Right cardiac atrium (tissue), 5 donors: ENCODE measurements at regions not wholly inside any gene's neighbourhood (a gene's known extent, or its start where the extent isn't known, plus 50 kb on each side); places are given as distances from the start of the nearest gene placed in this dataset.

Experiments used
- ATAC-seq, 2 donors: fragments of 200-7000 bp; cut with Tn5 transposase; one replicate each; pipeline versions ENCODE4 v1.8.0 to v1.9.1; 2020; ENCODE audit warnings: moderate library complexity in 2 of 2, mild to moderate bottlenecking in 1 of 2
- DNase-seq, 3 donors: peaks; one replicate each; pipeline ENCODE4 v3.0.0-alpha.2; 2020
- H3K27ac ChIP-seq: one replicate; pipeline ENCODE4 v1.5.1; 2013; ENCODE audit warnings: mild to moderate bottlenecking, low read length, control low read depth, moderate library complexity
- H3K27me3 ChIP-seq: one replicate; pipeline ENCODE4 v1.6.1; 2013; ENCODE audit not compliant: control insufficient read depth, insufficient read depth
- H3K4me1 ChIP-seq: one replicate; pipeline ENCODE4 v1.6.1; 2013; ENCODE audit warnings: low read length; ENCODE audit not compliant: control insufficient read depth, insufficient read depth
- H3K4me3 ChIP-seq: one replicate; pipeline ENCODE4 v1.5.1; 2013; ENCODE audit warnings: low read length, control low read depth
- H3K9me3 ChIP-seq: one replicate; pipeline ENCODE4 v1.6.1; 2013; ENCODE audit warnings: low read length; ENCODE audit not compliant: control insufficient read depth
- WGBS: extraction: QIAGEN DNeasy Blood & Tissue Kit; methylation state at CpG from one replicate; pipeline ENCODE4 v1.1.7; 2013; 5-methylcytosine and 5-hydroxymethylcytosine counted together
- intact Hi-C, 4 donors: fragments of 100-400 bp; cut with DNase I; formaldehyde crosslinking; loops; one replicate each; pipeline versions ENCODE4 v1.11.0 to v1.14.0; 2022 to 2023
- donor health status: healthy with polysubstance abuse.
- donor health status: DM: no; HTN: yes; CAD: no.
- donor health status: DM: no; HTN: no; CAD: no.
- donor health status: DM: no; HTN: yes; CAD: no; lungs with severe emphysema.
- donor health status: DM: yes; HTN: yes; CAD: no.

DNA sequence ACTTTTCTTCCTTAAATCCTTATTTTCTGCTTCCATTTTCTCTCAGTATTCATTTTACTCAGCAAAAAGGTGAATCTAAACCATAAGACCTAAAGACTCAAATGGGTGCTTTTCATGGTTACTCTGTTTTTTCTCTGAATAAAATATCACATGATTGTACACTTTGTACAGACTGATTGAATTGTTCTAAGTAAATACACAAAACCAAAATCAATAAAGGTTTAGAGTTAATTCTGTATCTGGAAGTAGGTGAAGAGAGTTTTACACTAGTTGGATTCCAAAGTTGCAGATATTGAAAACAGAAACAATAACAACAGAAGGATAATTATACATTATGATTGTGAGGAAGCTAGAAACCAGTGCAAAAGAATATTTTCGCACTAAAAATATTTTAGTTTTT is 546.2 kb downstream of the TUSC7 start:
- intact Hi-C loops, result no loop called here
- Histone ChIP-seq H3K4me1 (no peaks in the 10 kb centered on the region), H3K27me3 (no peaks in the 10 kb centered on the region), H3K9me3 (no peaks in the 10 kb centered on the region), H3K27ac (no peak overlapping the region), H3K4me3 (no peak overlapping the region)
- DNase-seq (no peak), ATAC-seq (no peak)
- WGBS, result 92% methylated on average over 1 of the region's 1 CpG

DNA sequence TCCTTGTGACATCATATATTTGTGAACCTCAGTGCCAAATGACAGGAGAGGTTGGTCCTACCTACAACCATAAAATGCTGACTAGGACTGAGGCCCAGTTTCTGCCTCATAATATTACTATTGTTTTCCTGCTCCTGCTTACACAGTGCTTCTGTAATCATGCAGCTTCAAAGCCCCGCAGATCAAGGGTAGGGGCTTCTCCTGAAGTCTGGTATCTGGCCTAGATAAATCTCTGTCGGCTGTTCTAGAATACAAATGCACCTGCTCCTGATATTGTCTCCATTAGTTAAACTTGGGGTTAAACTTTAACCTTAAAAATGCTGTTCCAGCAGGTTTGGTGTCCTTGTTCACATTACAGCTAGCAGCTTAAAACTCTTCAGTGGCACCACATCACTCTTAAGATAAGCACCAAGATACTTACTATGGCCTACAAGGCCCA is 552.4 kb downstream of the TUSC7 start:
- 16% methylated on average over 2 of the region's 2 CpGs for WGBS
- no peaks in the 10 kb centered on the region for H3K9me3 ChIP-seq
- intact Hi-C loops, result no loop called here
- DNase-seq, result no peak
- no peaks in the 10 kb centered on the region for H3K4me1 ChIP-seq
- no peak for ATAC-seq
- no peak overlapping the region for H3K4me3 ChIP-seq
- H3K27ac ChIP-seq, result no peak overlapping the region
- no peaks in the 10 kb centered on the region for H3K27me3 ChIP-seq

DNA sequence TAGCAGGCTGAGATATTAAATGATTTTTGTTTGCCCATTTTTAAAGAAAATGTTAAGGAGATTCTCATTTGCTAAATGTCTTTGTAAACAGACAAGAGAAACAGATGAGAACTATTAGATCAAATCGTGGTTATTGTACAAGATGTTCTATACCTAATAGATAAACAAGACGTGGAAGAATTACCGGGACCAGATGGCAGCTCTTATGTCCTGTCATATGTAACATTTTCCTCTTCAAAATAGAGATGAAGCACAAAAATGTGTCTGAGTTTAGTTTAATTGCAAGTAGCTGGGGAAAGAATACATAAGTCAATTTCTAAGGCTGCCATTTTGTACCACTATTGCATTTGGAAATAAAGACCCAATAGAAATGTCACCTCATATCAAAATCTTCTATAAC is 553.7 kb downstream of the TUSC7 start:
- intact Hi-C loops, result no loop called here
- 83% methylated on average over 3 of the region's 3 CpGs for whole genome bisulfite sequencing
- no peaks in the 10 kb centered on the region for H3K9me3 ChIP-seq
- H3K4me3 ChIP-seq, result no peak overlapping the region
- H3K27ac ChIP-seq, result no peak overlapping the region
- H3K4me1 ChIP-seq, result no peaks in the 10 kb centered on the region
- H3K27me3 ChIP-seq, result no peaks in the 10 kb centered on the region
- DNase-seq (no peak), ATAC-seq (no peak)

GRCh38 chr3:117263745-117264144 is 554.2 kb downstream of the TUSC7 start:
- no peaks in the 10 kb centered on the region for H3K27me3 ChIP-seq
- no peak for ATAC-seq
- DNase-seq, result no peak
- H3K4me3 ChIP-seq, result no peak overlapping the region
- WGBS, result 83% methylated on average over 1 of the region's 1 CpG
- no peaks in the 10 kb centered on the region for H3K9me3 ChIP-seq
- no peak overlapping the region for H3K27ac ChIP-seq
- H3K4me1 ChIP-seq, result no peaks in the 10 kb centered on the region
- intact Hi-C loops, result no loop called here

DNA sequence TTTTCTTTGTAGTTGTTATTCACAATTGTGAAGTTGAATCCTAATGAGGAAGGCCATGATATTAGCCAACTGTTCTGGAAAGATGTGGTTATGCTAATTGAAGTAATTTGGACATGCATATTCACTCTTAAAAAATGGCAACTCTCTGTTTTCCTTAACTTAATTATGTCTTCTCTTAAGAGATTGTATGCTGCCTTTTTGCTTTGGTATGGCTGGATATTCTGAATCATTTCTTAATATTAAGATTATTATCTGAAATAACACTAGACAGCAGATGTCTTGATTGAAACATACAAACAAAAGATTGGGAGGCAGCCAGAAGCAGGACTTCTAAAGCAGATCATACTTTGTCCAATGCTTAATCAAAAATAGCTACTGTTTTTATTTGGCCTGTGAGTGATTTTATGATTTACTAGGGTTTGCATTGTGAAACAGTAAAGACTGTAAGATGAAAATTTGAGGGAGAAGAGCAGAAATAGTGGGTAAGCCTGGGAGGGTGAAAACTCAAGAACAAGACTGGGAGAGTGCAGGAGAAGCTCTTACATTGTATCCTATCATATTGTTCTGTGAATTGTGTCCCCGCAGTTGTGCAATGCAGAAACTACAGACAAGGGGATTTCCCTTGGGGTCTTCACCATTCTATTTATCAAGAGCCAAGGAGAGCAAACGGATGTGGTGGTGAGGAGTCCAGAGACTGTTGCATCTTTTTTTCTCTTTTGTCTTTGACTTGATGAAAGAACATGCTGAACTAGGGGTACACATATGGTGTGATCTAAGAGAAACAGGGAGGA is 554.8 kb downstream of the TUSC7 start:
- Histone ChIP-seq H3K9me3 (no peaks in the 10 kb centered on the region), H3K4me3 (no peak overlapping the region), H3K4me1 (no peaks in the 10 kb centered on the region), H3K27ac (no peak overlapping the region), H3K27me3 (no peaks in the 10 kb centered on the region)
- DNase-seq (no peak), ATAC-seq (no peak)
- intact Hi-C loops, result no loop called here
- 57% methylated on average over 2 of the region's 2 CpGs for WGBS

DNA sequence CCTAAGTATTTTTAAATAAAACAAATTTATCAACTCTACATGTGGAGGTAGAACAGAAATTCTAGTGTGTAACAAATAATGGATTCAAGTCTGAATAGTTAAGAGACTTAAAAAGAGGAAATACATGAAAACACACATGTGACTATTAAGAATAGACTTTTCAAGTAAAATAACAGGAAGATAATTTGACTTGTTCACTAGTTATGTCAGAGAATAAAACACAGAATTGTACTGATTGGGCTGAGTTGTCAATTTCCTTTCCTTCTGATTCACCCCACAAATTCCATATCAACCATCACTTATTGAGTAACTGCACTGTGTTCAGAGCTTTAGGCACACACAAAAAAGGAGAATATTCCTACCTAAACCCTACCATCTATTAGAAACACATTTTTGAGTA is 557.2 kb downstream of the TUSC7 start:
- Histone ChIP-seq H3K27me3 (no peaks in the 10 kb centered on the region), H3K4me1 (no peaks in the 10 kb centered on the region), H3K27ac (no peak overlapping the region), H3K4me3 (no peak overlapping the region), H3K9me3 (no peaks in the 10 kb centered on the region)
- no peak for ATAC-seq
- no peak for DNase-seq
- intact Hi-C loops, result no loop called here

DNA sequence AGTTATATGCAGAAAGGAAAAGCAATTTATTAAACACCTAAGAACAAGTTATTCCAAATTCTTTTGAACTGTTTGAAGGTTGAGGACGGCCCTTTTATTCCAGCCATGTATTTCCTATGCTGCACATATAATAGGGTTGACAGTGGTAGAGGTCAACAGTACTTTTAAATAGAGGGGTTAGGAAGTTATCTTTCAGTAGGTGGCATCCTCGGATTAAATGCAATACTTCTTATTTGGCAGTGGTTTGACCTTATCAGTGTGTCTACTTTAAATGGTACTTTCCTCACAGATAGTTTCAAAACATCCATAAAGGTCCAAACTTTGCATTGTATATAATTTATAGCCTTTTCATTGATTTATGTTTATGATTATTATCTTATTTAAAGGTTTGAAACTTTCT is 558.7 kb downstream of the TUSC7 start:
- Histone ChIP-seq H3K4me1 (no peaks in the 10 kb centered on the region), H3K27ac (no peak overlapping the region), H3K4me3 (no peak overlapping the region), H3K27me3 (no peaks in the 10 kb centered on the region), H3K9me3 (no peaks in the 10 kb centered on the region)
- 64% methylated on average over 2 of the region's 2 CpGs for WGBS
- DNase-seq (no peak), ATAC-seq (no peak)
- intact Hi-C loops, result no loop called here

- no peaks in the 10 kb centered on the region for H3K27me3 ChIP-seq
- H3K4me3 ChIP-seq, result no peak overlapping the region
- no peak overlapping the region for H3K27ac ChIP-seq
- DNase-seq, result no peak
- no peaks in the 10 kb centered on the region for H3K9me3 ChIP-seq
- intact Hi-C loops, result no loop called here
- no peak for ATAC-seq
- H3K4me1 ChIP-seq, result no peaks in the 10 kb centered on the region
- 77% methylated on average over 2 of the region's 2 CpGs for WGBS
Measured at GRCh38 chr3:117272274-117272673, 562.7 kb downstream of the TUSC7 start.

GRCh38 chr3:117272876-117273523 is 563.4 kb downstream of the TUSC7 start:
- WGBS, result 49% methylated on average over 5 of the region's 5 CpGs
- Histone ChIP-seq H3K9me3 (no peaks in the 10 kb centered on the region), H3K4me1 (no peaks in the 10 kb centered on the region), H3K27ac (no peak overlapping the region), H3K4me3 (no peak overlapping the region), H3K27me3 (no peaks in the 10 kb centered on the region)
- DNase-seq (no peak), ATAC-seq (no peak)
- intact Hi-C loops, result no loop called here

DNA sequence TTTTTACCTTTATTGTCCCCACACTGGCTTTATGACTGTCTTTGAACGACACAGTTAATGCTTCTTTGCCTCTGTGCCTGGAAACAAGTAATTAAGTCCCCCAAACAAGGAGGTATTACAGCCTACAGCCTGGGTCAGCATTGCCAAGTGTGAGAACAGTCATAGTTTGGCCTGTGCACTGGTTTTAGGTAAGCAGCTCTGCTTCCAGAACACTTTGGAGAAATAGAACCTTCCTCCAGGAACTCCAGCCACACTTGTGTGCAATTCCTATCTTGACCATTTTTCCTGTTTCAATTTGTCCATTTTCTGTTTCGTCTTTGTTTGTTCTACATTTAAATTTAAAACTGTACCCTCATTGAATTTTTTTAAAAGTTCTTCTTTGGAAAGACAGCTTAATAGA is 568.2 kb downstream of the TUSC7 start:
- no peaks in the 10 kb centered on the region for H3K4me1 ChIP-seq
- H3K4me3 ChIP-seq, result no peak overlapping the region
- 36% methylated on average over 2 of the region's 2 CpGs for WGBS
- no peak overlapping the region for H3K27ac ChIP-seq
- H3K27me3 ChIP-seq, result no peaks in the 10 kb centered on the region
- intact Hi-C loops, result no loop called here
- H3K9me3 ChIP-seq, result no peaks in the 10 kb centered on the region
- ATAC-seq (peak in 1 of 2 donors; percentile 31), DNase-seq (no peak)

GRCh38 chr3:117278424-117279190 is 569.0 kb downstream of the TUSC7 start:
- intact Hi-C loops, result no loop called here
- DNase-seq (peak in 1 of 3 donors; percentile 9), ATAC-seq (peak; percentile 66 to 83)
- H3K4me3 ChIP-seq, result no peak overlapping the region
- H3K4me1 ChIP-seq, result no peaks in the 10 kb centered on the region
- 33% methylated on average over 5 of the region's 5 CpGs for WGBS
- no peaks in the 10 kb centered on the region for H3K9me3 ChIP-seq
- H3K27ac ChIP-seq, result no peak overlapping the region
- H3K27me3 ChIP-seq, result no peaks in the 10 kb centered on the region
